ENCODE measurements at regions not wholly inside any gene's neighbourhood (a gene's known extent, or its start where the extent isn't known, plus 50 kb on each side); places are given as distances from the start of the nearest gene placed in this dataset.
A peak's percentile ranks its signal among the peaks of the same experiment; 100 is the strongest.

DNA sequence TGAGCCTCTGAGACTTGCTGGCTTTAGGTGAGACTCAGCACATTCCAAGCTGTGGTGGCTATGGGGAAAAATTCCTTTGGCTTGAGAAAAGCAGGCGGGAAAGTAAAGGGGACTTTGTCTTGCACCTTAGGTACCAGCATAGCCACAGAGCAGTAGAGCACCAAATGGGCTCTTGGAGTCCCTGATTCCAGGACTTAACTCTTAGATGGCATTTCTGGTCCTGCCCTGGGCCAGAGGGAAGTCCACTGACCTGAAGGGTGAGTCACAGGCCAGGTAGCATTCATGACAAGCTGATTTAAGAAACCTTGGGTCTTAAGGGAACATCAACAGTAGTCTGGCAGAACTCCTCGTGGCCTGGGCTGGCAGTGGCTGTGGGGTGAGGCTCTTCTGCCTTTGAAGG lies 344.7 kb downstream of the DUSP10 start:
- Histone ChIP-seq H2AFZ (ENCODE audit: insufficient read depth, low read depth, low read length, poor library complexity, severe bottlenecking) (no peak overlapping the region), H3K4me2 (replicated peaks; ENCODE audit: extremely low read depth, low read length, poor library complexity, severe bottlenecking) (no peak overlapping the region), H3K27me3 (ENCODE audit: control insufficient read depth in 2 of 2, insufficient read depth in 2 of 2, low read length in 2 of 2) (no peaks in the 10 kb centered on the region), H3K9me3 (replicated peaks in 1 of 2; ENCODE audit: control insufficient read depth in 1 of 2, insufficient read depth in 1 of 2, low read length in 2 of 2) (peaks cover 7 to 15% of the 10 kb centered on the region in 2 donors), H3K4me1 (ENCODE audit: control insufficient read depth in 1 of 2, insufficient read depth in 2 of 2, low read length in 2 of 2) (no peaks in the 10 kb centered on the region), H3K4me3 (replicated peaks in 1 of 3; ENCODE audit: low read depth in 2 of 3, low read length in 3 of 3) (no peak overlapping the region), H3K36me3 (replicated peaks in 1 of 2; ENCODE audit: control insufficient read depth in 1 of 2, insufficient read depth in 2 of 2, low read length in 2 of 2) (no peaks in the 10 kb centered on the region), H4K20me1 (ENCODE audit: insufficient read depth, low read length) (no peaks in the 10 kb centered on the region), H3K79me2 (ENCODE audit: insufficient read depth, low read length) (no peaks in the 10 kb centered on the region), H3K27ac (ENCODE audit: low read depth in 1 of 2, low read length in 2 of 2) (no peak overlapping the region), H3K9ac (ENCODE audit: insufficient read depth, low read length, poor library complexity, severe bottlenecking) (no peak overlapping the region)
- no peak for DNase-seq
- peaks cover 0 to 20% (median 12%) of the 10 kb centered on the region in 7 donors for H3K9me3 Mint-ChIP-seq
- H3K36me3 Mint-ChIP-seq, result no peaks in the 10 kb centered on the region
- no peak overlapping the region for H3K4me3 Mint-ChIP-seq
- intact Hi-C loops (cut with micrococcal nuclease), result no loop called here
- TF ChIP-seq, protein P1, sequence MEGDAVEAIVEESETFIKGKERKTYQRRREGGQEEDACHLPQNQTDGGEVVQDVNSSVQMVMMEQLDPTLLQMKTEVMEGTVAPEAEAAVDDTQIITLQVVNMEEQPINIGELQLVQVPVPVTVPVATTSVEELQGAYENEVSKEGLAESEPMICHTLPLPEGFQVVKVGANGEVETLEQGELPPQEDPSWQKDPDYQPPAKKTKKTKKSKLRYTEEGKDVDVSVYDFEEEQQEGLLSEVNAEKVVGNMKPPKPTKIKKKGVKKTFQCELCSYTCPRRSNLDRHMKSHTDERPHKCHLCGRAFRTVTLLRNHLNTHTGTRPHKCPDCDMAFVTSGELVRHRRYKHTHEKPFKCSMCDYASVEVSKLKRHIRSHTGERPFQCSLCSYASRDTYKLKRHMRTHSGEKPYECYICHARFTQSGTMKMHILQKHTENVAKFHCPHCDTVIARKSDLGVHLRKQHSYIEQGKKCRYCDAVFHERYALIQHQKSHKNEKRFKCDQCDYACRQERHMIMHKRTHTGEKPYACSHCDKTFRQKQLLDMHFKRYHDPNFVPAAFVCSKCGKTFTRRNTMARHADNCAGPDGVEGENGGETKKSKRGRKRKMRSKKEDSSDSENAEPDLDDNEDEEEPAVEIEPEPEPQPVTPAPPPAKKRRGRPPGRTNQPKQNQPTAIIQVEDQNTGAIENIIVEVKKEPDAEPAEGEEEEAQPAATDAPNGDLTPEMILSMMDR (IDR thresholded peaks at IDR 0.05), result no peak
- H3K27ac Mint-ChIP-seq, result peak overlapping the region in 1 of 7 donors; percentile 23
- no peaks in the 10 kb centered on the region for H3K4me1 Mint-ChIP-seq
- 83% methylated on average over 1 of the region's 2 CpGs for WGBS (ENCODE audit: insufficient coverage)
- H3K27me3 Mint-ChIP-seq (ENCODE audit: low read depth in 3 of 3), result no peaks in the 10 kb centered on the region

DNA sequence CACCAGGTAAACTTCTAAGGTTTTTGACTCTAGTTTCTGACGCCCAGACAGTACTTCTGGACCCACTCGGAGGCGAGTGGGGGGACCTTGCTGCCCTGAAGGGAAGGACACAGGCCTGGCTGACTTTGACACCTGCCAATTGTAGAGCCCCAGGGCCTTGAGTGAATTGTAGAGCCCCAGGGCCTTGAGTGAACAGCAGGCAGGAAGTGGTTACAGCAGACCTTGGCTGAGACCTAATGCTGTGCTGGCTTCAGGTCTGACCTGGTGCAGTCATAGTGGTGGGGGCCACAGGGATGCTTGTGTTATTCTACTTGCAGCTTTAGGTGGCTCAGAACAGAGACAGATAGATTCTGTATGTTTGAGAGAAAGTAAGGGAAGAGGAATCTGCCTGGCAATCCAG lies 344.3 kb downstream of the DUSP10 start:
- H3K27ac ChIP-seq (ENCODE audit: low read depth in 1 of 2, low read length in 2 of 2), result no peak overlapping the region
- H3K27me3 Mint-ChIP-seq (ENCODE audit: low read depth in 3 of 3), result no peaks in the 10 kb centered on the region
- no peaks in the 10 kb centered on the region for H3K4me1 Mint-ChIP-seq
- H3K36me3 ChIP-seq (replicated peaks in 1 of 2; ENCODE audit: control insufficient read depth in 1 of 2, insufficient read depth in 2 of 2, low read length in 2 of 2), result no peaks in the 10 kb centered on the region
- H3K36me3 Mint-ChIP-seq, result no peaks in the 10 kb centered on the region
- no peaks in the 10 kb centered on the region for H3K4me1 ChIP-seq (ENCODE audit: control insufficient read depth in 1 of 2, insufficient read depth in 2 of 2, low read length in 2 of 2)
- no peak overlapping the region for H3K27ac Mint-ChIP-seq
- TF ChIP-seq, protein P1 (IDR thresholded peaks at IDR 0.05), result no peak
- no peaks in the 10 kb centered on the region for H3K27me3 ChIP-seq (ENCODE audit: control insufficient read depth in 2 of 2, insufficient read depth in 2 of 2, low read length in 2 of 2)
- H3K4me3 ChIP-seq (replicated peaks in 1 of 3; ENCODE audit: low read depth in 2 of 3, low read length in 3 of 3), result no peak overlapping the region
- peaks cover 7 to 15% of the 10 kb centered on the region in 2 donors for H3K9me3 ChIP-seq (replicated peaks in 1 of 2; ENCODE audit: control insufficient read depth in 1 of 2, insufficient read depth in 1 of 2, low read length in 2 of 2)
- no peak overlapping the region for H2AFZ ChIP-seq (ENCODE audit: insufficient read depth, low read depth, low read length, poor library complexity, severe bottlenecking)
- H3K4me2 ChIP-seq (replicated peaks; ENCODE audit: extremely low read depth, low read length, poor library complexity, severe bottlenecking), result no peak overlapping the region
- H3K9me3 Mint-ChIP-seq, result peaks cover 0 to 20% (median 12%) of the 10 kb centered on the region in 7 donors
- no peak overlapping the region for H3K9ac ChIP-seq (ENCODE audit: insufficient read depth, low read length, poor library complexity, severe bottlenecking)
- 95% methylated on average over 3 of the region's 3 CpGs for WGBS (ENCODE audit: insufficient coverage)
- intact Hi-C loops (cut with micrococcal nuclease), result no loop called here
- H3K79me2 ChIP-seq (ENCODE audit: insufficient read depth, low read length), result no peaks in the 10 kb centered on the region
- no peak overlapping the region for H3K4me3 Mint-ChIP-seq
- no peak for DNase-seq
- H4K20me1 ChIP-seq (ENCODE audit: insufficient read depth, low read length), result no peaks in the 10 kb centered on the region

All from CD14-positive monocyte (primary cell).